PFSK-1 (cell line): ENCODE measurements at regions not wholly inside any gene's neighbourhood (a gene's known extent, or its start where the extent isn't known, plus 50 kb on each side); places are given as distances from the start of the nearest gene placed in this dataset.

Experiments used
- POLR2AphosphoS5 ChIP-seq: IDR thresholded peaks from 2 replicates; pipeline ENCODE4 v1.6.1; 2012; ENCODE audit warnings: low read depth, mild to moderate bottlenecking, control low read depth, low read length, moderate library complexity
- SIN3A ChIP-seq: IDR thresholded peaks from 2 replicates; pipeline ENCODE4 v1.6.1; 2012; ENCODE audit warnings: mild to moderate bottlenecking, low read length, moderate library complexity, borderline replicate concordance; ENCODE audit not compliant: insufficient read depth
- TAF1 ChIP-seq: IDR thresholded peaks from 2 replicates; pipeline ENCODE4 v1.6.1; 2012; ENCODE audit warnings: low read length, control low read depth, borderline replicate concordance; ENCODE audit not compliant: insufficient read depth
- TF ChIP-seq, protein P1 (sequence below), 2 experiments: IDR thresholded peaks; 2 replicates each; pipeline versions ENCODE4 v1.6.1 to v1.8.0; 2011 to 2012; ENCODE audit warnings: low read depth in 2 of 2, low read length in 2 of 2, control low read depth in 1 of 2, inconsistent platforms in 1 of 2, mild to moderate bottlenecking in 1 of 2, moderate library complexity in 1 of 2; ENCODE audit not compliant: insufficient read depth in 1 of 2

DNA sequence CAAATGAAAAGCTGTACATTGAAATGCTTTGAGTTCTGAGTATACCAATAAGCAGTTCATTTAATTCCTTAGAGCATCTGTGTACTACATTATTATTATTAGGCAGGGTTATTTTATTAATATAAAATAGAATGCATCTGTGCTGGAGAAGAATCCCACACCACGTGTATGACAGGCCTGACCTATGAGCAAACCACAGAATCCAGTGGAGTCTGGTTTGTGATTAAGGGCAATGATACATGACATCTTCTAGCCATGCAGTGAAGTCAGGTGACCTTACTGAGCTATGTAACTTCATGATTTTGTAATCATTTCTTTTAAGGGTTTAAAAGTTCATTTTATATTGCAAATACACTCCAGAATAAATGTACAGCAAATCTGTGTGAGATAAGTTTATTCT is 1165.0 kb upstream of the TENM3 start:
- no peak for TF ChIP-seq POLR2AphosphoS5
- no peak for TF ChIP-seq TAF1
- no peak for TF ChIP-seq SIN3A
- TF ChIP-seq, protein P1, sequence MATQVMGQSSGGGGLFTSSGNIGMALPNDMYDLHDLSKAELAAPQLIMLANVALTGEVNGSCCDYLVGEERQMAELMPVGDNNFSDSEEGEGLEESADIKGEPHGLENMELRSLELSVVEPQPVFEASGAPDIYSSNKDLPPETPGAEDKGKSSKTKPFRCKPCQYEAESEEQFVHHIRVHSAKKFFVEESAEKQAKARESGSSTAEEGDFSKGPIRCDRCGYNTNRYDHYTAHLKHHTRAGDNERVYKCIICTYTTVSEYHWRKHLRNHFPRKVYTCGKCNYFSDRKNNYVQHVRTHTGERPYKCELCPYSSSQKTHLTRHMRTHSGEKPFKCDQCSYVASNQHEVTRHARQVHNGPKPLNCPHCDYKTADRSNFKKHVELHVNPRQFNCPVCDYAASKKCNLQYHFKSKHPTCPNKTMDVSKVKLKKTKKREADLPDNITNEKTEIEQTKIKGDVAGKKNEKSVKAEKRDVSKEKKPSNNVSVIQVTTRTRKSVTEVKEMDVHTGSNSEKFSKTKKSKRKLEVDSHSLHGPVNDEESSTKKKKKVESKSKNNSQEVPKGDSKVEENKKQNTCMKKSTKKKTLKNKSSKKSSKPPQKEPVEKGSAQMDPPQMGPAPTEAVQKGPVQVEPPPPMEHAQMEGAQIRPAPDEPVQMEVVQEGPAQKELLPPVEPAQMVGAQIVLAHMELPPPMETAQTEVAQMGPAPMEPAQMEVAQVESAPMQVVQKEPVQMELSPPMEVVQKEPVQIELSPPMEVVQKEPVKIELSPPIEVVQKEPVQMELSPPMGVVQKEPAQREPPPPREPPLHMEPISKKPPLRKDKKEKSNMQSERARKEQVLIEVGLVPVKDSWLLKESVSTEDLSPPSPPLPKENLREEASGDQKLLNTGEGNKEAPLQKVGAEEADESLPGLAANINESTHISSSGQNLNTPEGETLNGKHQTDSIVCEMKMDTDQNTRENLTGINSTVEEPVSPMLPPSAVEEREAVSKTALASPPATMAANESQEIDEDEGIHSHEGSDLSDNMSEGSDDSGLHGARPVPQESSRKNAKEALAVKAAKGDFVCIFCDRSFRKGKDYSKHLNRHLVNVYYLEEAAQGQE (IDR thresholded peaks at IDR 0.05; ENCODE audit: insufficient read depth in 1 of 2, low read depth in 2 of 2, low read length in 2 of 2), result no peak
